MG63 (cell line): ENCODE measurements at regions not wholly inside any gene's neighbourhood (a gene's known extent, or its start where the extent isn't known, plus 50 kb on each side); places are given as distances from the start of the nearest gene placed in this dataset.
"Not testable (repeated sequence)": the region's sequence is repeated elsewhere in the genome, so short reads cannot be mapped to it uniquely, and the experiment has no call there.

Experiments used
- DNase-seq: peaks from one replicate; pipeline ENCODE4 v3.0.0-alpha.2; 2020
- H3K27me3 ChIP-seq: fragments of 250-450 bp; sonication (Bioruptor Pico); 2 replicates; pipeline ENCODE4 v1.5.1; 2020; ENCODE audit warnings: mild to moderate bottlenecking, moderate library complexity
- H3K36me3 ChIP-seq: fragments of 250-450 bp; sonication (Bioruptor Pico); 2 replicates; pipeline ENCODE4 v1.5.1; 2020; ENCODE audit warnings: mild to moderate bottlenecking, moderate library complexity
- H3K4me3 ChIP-seq: fragments of 250-450 bp; sonication (Bioruptor Pico); 2 replicates; pipeline ENCODE4 v1.5.1; 2020; ENCODE audit warnings: mild to moderate bottlenecking, moderate library complexity
- H3K9me3 ChIP-seq: fragments of 250-450 bp; sonication (Bioruptor Pico); 2 replicates; pipeline ENCODE4 v1.5.1; 2020; ENCODE audit warnings: mild to moderate bottlenecking, moderate library complexity

DNA sequence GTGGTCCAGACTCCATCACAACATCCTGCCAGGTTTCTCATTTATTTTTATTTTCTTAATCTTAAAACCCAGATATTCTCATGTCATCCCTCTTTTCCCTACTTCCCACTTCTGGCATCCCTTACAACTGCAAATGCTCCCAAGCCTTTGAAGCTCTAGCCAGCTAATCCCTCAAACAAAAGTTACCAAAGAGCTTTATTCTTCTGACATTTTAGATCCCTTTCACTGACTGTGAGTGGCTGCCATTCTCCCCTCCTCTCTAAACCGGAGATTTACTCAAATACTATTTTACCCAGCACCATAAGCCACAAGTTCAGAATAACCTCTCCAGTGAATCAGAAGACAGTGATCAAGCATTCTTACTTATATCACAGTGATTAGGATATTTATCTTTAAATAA lies 569.0 kb upstream of the SYT4 start:
- no peaks in the 10 kb centered on the region for H3K9me3 ChIP-seq
- no peak for DNase-seq
- no peaks in the 10 kb centered on the region for H3K27me3 ChIP-seq
- H3K36me3 ChIP-seq, result no peaks in the 10 kb centered on the region
- no peak overlapping the region for H3K4me3 ChIP-seq

DNA sequence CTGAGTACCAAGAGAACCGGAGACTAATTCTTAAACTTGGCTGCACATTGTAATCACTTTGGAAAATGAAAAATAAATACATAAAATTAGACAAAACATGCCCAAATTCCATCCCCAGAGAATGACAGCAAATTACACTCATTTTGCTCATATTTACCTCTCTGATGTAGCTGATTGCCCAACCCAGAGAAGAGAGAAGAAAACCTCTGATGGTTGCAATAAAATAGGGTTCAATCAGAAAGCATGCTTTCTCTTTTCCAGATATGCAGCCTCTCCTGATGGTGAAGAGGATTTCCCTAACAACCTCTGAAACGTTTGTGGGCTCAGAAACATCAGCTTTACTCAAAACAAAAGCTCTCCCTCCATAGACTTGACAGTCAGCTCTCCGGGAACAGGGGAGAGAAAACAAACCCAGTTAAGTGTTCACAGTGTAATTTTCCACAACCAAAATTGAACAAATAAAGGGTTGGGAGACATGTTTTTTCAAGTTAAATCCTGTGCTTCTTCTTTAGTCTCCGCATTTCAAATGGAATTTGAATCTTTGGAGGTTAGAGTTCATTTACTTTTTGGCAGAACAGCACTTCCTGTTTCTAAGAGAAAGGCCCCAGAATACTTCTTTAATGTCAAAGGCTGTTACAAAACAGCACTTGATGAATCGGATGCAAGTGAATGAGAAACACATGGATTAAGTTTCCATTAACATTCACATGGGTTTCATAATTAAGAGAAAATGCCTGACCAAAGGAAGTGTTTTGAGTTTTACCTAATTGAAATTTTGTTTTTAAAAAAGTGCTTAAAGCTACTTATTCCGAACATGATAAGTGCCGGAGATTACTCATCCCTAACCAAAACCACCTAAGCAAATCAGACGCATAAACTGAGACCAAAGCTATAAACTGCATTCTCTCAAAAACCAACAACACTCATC lies 570.1 kb upstream of the SYT4 start:
- Histone ChIP-seq H3K27me3 (no peaks in the 10 kb centered on the region), H3K4me3 (no peak overlapping the region)
- no peak for DNase-seq

DNA sequence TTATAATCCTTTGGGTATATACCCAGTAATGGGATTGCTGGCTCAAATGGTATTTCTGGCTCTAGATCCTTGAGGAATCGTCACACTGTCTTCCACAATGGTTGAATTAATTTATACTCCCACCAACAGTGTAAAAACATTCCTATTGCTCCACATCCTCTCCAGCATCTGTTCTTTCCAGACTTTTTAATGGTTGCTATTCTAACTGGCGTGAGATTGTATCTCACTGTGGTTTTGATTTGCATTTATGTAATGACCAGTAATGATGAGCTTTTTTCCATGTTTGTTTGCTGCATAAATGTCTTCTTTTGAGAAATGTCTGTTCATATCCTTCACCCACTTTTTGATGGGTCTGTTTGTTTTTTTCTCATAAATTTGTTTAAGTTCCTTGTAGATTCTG lies 572.5 kb upstream of the SYT4 start:
- H3K36me3 ChIP-seq, H3K4me3 ChIP-seq, DNase-seq, H3K9me3 ChIP-seq, H3K27me3 ChIP-seq: not testable (repeated sequence)

More for the DNA sequence above, 570.1 kb upstream of the SYT4 start:
- H3K36me3 ChIP-seq, result no peaks in the 10 kb centered on the region
- no peaks in the 10 kb centered on the region for H3K9me3 ChIP-seq

DNA sequence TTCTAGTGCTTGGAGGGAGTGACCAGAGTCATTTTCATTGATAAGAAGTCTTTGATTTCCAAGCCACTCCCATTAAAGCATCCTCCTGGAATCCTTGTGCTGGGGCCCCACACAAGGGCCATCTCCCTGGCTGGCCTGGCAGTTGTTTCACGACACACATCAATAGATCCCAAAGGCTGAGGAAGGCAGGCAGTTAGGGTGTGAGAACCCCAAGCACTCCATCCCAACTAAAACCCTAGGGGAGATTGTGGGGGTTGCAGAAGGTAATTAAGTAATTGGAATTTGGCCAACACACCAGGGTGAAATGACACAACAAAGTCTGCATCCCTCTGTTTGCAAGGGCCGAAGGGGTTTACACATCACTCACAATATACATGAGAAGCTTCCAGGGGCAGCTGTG lies 578.1 kb upstream of the SYT4 start:
- Histone ChIP-seq H3K9me3 (no peaks in the 10 kb centered on the region), H3K36me3 (no peaks in the 10 kb centered on the region), H3K4me3 (no peak overlapping the region), H3K27me3 (no peaks in the 10 kb centered on the region)
- DNase-seq, result no peak

DNA sequence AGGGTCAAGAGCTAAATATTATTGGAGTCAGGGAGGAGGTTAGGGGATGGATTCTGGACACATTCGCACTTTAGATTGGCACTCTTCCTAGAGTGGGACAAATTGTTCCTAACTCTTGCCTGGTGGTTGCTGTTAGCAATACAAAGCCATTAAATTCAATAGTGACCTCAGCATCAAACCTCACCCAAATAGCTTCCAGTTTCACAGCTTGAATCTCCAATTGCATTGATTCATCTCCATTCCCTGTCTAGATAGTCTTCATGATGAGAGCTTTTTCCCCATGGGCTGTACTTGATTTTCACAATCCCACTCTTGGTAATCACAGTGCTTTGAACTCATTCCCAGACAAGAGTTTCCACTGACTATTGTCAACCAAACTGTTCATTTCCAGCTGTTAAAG lies 585.9 kb upstream of the SYT4 start:
- Histone ChIP-seq H3K27me3 (no peaks in the 10 kb centered on the region), H3K4me3 (no peak overlapping the region), H3K9me3 (no peaks in the 10 kb centered on the region), H3K36me3 (no peaks in the 10 kb centered on the region)
- no peak for DNase-seq

DNA sequence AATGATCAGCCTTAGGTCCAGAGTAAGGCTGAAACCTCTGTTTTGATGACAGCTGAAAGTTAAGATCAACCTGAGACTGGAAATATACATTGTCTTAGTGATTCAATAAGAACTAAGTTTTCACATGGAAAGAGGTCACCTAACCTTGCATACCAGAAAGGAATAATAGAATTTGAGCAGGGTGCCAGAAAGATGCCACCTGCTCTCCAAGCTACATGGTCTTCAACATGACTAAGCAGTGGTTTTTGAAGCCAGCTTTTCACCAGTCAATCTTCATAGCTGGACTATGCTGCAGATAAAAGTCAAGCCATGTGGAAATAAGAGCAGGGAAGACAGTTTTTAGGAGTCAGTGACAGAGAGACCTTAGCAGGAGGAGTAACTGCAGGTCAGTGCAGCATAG lies 589.4 kb upstream of the SYT4 start:
- Histone ChIP-seq H3K4me3 (no peak overlapping the region), H3K36me3 (no peaks in the 10 kb centered on the region), H3K27me3 (no peaks in the 10 kb centered on the region), H3K9me3 (no peaks in the 10 kb centered on the region)
- no peak for DNase-seq

DNA sequence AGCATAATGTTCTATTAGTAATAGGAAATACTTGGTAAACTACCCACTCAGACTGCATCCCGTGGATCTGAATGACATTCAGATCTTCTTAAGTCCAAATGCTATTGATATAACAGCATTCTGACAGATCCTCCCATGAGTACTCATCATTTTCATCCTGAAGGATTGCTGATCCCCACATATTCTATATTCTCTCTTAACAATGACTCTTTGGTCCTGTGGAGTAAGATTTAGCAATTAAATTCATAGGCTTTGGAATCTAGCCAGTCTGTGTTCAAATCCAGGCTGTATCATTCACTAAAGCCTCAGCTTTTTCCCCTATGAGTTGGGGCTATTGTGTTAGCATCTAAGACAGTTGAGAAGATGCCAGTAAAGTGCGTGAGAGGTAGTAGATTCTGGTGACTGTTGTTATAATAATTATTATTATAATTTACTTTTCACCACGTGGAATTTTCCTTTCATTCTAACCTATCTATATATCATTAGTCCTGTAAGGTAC lies 591.3 kb upstream of the SYT4 start:
- H3K4me3 ChIP-seq, result no peak overlapping the region
- H3K27me3 ChIP-seq, result no peaks in the 10 kb centered on the region
- no peaks in the 10 kb centered on the region for H3K9me3 ChIP-seq
- no peaks in the 10 kb centered on the region for H3K36me3 ChIP-seq
- no peak for DNase-seq

DNA sequence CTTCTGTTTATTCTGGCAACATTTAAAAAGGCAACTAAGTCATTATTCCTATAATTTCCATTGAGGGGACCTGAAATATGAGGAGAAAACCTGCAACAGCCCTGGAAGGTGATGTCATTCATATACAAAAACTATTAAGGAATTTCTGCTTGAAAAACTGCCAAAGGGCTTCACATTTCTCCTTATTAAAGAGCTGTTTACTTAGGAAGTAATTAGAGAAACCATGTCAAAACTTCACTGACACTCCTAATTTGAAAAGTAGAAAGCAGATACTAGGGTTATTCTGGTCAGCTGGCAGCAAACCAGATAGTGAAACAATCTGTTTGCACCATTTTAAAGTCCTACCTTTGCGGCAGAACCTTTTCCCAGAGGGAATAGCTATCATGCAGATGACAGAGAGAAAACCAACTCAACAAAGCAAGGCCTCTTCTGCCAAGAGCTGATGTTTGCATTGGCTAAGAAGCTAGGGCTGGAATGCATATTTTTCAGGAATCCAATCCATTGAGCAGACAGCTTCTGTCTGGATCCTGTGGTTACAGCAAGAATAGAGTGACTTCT lies 592.2 kb upstream of the SYT4 start:
- peak; percentile 28 for DNase-seq
- Histone ChIP-seq H3K27me3 (no peaks in the 10 kb centered on the region), H3K9me3 (no peaks in the 10 kb centered on the region), H3K36me3 (no peaks in the 10 kb centered on the region), H3K4me3 (no peak overlapping the region)

DNA sequence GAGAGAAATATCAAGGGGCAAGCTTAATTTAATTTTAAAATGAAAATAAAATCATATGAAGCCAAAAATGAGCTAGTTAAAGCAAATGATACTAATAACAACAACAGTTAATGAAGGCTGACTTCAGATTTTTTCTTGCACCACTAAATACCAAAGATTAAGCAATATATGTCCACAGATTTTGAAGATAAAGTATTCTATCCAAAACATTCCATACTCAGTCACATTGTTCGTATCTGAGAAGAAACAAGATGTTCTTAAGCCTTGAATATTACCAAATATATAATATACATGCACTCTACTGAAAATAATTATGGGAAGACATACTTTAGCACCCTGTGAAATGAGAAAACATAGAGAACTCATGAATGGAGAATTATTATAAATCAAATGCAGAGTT lies 593.3 kb upstream of the SYT4 start:
- Histone ChIP-seq H3K4me3 (no peak overlapping the region), H3K36me3 (no peaks in the 10 kb centered on the region), H3K9me3 (no peaks in the 10 kb centered on the region), H3K27me3 (no peaks in the 10 kb centered on the region)
- DNase-seq, result no peak

DNA sequence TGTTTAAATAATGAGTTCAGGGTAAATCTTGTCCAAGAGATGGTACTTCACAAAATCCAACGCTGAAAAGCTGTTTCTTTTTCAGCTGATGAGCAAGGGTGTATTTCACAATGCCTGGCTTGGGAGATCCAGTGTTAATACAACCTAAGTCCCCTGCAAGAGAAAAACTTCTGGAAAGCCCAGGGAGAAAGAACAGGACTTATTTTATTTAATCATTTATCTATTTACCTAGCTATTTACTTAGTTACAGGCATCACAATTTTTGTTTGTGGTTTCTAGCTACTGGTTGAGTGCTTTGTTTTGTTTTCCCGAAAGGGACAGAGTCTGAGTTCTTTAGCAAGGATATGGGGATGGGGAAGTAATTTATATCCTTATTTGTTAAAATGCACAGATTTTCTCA lies 598.2 kb upstream of the SYT4 start:
- Histone ChIP-seq H3K4me3 (no peak overlapping the region), H3K27me3 (no peaks in the 10 kb centered on the region), H3K9me3 (no peaks in the 10 kb centered on the region), H3K36me3 (no peaks in the 10 kb centered on the region)
- no peak for DNase-seq

DNA sequence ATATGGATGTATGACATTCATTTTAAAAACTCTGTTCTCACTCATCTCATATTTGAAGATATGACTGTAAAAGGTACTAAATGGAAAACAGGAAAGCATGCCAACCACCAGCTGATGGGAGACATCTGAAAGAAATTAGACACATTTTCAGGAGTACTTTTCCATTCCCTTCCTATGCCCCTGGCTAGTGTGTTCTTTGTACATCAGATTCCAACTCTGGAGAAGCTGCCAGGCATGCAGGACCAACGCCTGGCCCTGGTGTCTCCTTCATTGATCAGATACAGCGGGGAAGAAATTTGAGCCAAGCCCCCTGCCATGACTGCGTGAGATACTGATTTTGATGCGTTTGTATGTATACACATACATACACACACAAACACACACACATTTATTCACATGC lies 599.0 kb upstream of the SYT4 start:
- no peak overlapping the region for H3K4me3 ChIP-seq
- H3K9me3 ChIP-seq, result no peaks in the 10 kb centered on the region
- no peak for DNase-seq
- H3K27me3 ChIP-seq, result no peaks in the 10 kb centered on the region
- no peaks in the 10 kb centered on the region for H3K36me3 ChIP-seq

DNA sequence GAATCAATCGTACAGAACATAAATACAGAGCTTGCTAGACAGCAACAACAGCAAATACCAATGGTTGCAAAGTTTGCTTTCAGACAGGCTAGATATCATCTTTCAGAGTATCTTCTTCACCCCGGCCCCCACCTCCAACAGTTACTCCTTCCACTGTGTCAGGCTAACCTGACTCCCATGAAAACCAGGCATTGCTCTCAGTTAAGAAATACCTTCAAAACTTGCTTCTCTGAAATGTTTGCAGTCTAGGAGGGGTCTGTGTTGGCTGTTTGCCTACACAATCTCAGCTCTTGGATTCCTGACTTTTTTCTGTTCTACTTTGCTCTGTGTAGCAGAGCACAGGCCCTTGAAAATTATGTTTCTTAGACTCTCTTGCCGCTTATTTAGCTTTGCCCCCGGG lies 599.5 kb upstream of the SYT4 start:
- Histone ChIP-seq H3K36me3 (no peaks in the 10 kb centered on the region), H3K27me3 (no peaks in the 10 kb centered on the region), H3K4me3 (no peak overlapping the region), H3K9me3 (no peaks in the 10 kb centered on the region)
- no peak for DNase-seq

DNA sequence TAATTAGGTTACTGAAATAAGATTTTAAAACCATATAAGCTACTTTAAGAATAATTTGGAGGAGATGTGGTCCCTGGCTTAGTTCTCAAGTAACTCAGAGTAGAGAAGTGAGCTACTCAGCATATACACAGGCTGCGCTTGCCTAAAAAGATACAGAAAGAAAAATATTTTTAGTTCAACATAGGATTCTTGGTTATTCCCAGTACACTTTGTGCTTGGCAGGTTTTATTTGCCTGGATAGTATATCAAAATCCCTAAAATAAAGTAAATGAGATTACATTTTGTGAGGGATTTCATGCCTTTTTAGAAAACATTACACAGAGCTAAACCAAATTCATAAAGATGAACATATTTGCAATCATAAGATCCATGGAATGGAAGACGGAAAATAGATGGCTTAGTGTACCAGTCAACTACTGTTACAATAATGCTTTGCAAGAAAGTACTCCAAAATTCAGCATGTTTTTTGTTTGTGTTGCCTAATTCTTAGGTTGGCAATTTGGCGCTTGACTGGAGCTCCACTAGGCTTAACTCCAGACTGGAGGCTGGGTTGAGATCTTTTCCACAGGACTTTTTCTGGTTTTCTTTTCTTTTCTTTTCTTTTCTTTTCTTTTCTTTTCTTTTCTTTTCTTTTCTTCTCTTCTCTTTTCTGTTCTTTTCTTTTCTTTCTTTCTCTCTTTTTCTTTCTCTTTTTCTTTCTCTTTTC lies 600.5 kb upstream of the SYT4 start:
- DNase-seq, result no peak
- Histone ChIP-seq H3K9me3 (no peaks in the 10 kb centered on the region), H3K27me3 (no peaks in the 10 kb centered on the region)

DNA sequence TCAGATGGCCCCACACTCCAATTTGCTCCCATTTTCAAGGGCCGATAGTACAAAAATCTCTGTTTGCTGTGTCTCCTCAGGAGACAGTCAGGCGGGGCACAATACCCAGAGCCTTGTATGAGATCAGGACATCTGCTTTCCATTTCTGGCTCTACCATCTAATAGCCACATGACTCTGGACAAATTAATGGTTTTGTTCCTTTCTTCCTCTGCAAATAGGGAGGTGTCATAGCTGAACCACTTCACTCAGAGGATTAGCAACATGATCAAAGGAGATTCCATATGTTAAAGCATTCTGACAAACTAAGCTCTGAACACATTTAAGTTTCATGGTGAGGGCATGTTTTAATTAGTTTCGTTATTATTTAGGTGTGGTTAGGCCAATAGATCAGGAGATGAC lies 602.1 kb upstream of the SYT4 start:
- no peak for DNase-seq
- Histone ChIP-seq H3K27me3 (no peaks in the 10 kb centered on the region), H3K4me3 (no peak overlapping the region), H3K36me3 (no peaks in the 10 kb centered on the region), H3K9me3 (no peaks in the 10 kb centered on the region)

More for the DNA sequence above, 600.5 kb upstream of the SYT4 start:
- H3K4me3 ChIP-seq, result no peak overlapping the region
- H3K36me3 ChIP-seq, result no peaks in the 10 kb centered on the region

DNA sequence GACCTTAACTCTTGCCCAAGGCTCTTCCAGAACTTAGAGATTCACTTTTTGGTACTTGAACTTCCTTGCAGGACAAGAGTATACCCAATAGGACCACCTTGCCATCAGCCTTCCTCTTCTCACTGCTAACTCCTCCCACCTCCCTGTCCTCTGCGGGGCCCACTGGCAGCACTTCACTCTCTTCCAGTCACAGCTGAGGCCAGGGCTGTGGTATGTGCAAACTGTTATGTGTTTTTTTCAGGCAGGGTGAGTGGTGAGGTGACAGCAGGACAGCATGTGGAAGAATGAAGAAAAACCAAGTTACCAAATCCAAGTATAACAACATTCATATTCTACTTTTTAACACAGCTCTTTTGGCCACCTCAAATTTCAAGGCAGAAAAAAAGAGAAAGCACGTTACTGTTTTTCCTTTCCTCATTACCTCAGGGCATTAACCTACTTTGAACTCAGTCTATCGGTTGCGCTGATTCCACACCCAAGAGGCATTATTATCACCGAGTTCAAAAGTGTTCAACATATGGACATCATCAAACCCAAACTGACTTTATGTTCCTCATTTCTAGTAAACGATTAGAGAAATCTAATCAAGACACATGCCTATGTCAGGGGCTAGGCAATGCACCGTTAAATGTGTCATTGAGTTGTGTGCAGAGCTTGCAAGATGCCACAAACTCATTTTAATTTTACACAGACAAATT lies 605.2 kb upstream of the SYT4 start:
- H3K27me3 ChIP-seq, result no peaks in the 10 kb centered on the region
- no peak for DNase-seq
- no peak overlapping the region for H3K4me3 ChIP-seq

DNA sequence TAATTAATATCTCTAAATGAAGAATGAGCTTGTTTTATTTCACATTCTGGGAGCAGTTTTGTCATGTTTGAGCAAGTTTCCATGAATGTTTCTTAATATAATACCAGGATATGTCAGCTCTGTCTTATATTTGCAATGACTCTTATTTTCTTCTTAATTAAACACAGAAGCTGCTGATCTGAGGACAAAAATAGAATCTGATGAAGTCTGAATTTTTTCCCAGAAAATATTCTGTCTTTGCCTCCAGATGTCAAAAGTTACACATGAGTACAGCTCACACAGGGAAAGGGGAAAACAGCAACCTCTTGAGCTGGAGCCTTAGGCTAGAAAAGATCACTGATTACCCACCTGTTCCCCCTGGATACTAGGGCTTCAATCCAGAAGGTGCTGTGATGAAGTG lies 606.6 kb upstream of the SYT4 start:
- no peaks in the 10 kb centered on the region for H3K9me3 ChIP-seq
- H3K27me3 ChIP-seq, result no peaks in the 10 kb centered on the region
- no peak for DNase-seq
- no peak overlapping the region for H3K4me3 ChIP-seq
- H3K36me3 ChIP-seq, result no peaks in the 10 kb centered on the region

More for the DNA sequence above, 605.2 kb upstream of the SYT4 start:
- Histone ChIP-seq H3K36me3 (no peaks in the 10 kb centered on the region), H3K9me3 (no peaks in the 10 kb centered on the region)

DNA sequence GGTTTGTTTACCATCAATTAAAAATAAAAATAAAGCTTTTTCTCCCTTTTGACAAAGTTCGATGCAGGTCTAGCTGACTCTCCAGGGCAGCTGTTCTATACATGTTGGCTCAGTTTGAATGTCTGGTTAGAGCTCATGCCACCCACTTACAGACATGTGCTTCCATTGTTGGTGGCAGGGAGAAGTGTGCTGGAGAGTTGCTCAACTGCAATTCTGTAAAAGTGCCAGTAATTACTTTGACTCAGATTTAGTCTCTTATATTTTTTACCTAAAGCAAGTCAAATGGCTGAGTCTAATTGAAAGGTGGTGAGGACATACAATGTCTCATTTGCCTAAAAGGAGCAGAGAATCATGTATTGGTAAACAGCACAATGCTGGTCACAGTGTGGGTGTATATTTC lies 609.1 kb upstream of the SYT4 start:
- Histone ChIP-seq H3K27me3 (no peaks in the 10 kb centered on the region), H3K4me3 (no peak overlapping the region), H3K36me3 (no peaks in the 10 kb centered on the region), H3K9me3 (no peaks in the 10 kb centered on the region)
- DNase-seq, result no peak
